ENCODE measurements at regions not wholly inside any gene's neighbourhood (a gene's known extent, or its start where the extent isn't known, plus 50 kb on each side); places are given as distances from the start of the nearest gene placed in this dataset.

DNA sequence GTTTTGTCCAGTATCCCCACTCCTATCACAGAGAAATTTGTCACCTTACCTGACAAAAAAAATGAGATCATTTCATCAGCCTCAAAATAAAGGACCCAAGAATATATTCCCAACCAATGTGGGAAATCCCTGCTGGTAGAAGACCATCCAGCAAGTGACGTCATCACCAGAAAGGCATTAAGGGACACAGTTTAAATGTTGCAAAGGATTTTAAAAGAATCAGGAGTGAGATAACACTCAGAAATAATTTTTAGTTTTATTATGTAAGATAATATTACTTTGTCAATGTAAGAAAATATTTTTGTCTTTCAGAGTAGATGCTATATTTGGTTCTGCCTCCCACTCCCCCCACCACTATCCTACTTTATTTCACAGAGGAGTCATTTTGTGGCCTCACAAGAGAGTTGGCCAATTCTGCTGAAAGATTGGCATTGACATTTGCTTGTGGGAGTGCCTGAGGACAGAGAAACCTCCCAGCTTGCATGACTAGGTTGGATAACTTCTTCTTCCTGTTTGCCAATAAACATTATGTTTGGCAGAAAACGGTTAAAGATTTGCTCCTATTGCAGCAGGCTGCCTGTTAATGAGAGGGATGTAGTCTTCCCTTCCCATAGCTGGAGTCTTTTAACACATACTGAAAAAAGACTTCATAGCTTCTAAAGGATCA lies 288.6 kb upstream of the DAB2 start:
- H3K79me2 ChIP-seq (ENCODE audit: low read length) = no peaks in the 10 kb centered on the region
- peak overlapping the region; percentile 97 for H3K27ac ChIP-seq (ENCODE audit: low read length)
- BruUV-seq (replicated peaks) = TSS peak; percentile 51
- no peaks in the 10 kb centered on the region for H3K36me3 ChIP-seq (ENCODE audit: low read depth, low read length)
- no peak for TF ChIP-seq EZH2 (IDR thresholded peaks at IDR 0.05; ENCODE audit: low read length, unreplicated experiment)
- no peak for TF ChIP-seq EZH2phosphoT487 (IDR thresholded peaks at IDR 0.05; ENCODE audit: borderline replicate concordance, low read length)
- TF ChIP-seq, protein P1, sequence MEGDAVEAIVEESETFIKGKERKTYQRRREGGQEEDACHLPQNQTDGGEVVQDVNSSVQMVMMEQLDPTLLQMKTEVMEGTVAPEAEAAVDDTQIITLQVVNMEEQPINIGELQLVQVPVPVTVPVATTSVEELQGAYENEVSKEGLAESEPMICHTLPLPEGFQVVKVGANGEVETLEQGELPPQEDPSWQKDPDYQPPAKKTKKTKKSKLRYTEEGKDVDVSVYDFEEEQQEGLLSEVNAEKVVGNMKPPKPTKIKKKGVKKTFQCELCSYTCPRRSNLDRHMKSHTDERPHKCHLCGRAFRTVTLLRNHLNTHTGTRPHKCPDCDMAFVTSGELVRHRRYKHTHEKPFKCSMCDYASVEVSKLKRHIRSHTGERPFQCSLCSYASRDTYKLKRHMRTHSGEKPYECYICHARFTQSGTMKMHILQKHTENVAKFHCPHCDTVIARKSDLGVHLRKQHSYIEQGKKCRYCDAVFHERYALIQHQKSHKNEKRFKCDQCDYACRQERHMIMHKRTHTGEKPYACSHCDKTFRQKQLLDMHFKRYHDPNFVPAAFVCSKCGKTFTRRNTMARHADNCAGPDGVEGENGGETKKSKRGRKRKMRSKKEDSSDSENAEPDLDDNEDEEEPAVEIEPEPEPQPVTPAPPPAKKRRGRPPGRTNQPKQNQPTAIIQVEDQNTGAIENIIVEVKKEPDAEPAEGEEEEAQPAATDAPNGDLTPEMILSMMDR (conservative IDR thresholded peaks at IDR 0.05; ENCODE audit: low read depth, low read length) = no peak
- H3K4me3 ChIP-seq (ENCODE audit: low read length) = peak overlapping the region; percentile 44
- CTCF ChIA-PET = interaction anchor here (0.6 to 1.1 kb wide), 5 partner anchors 22 to 114 kb away, joined by 3 to 11 read pairs (median 3); no protein-coding TSS in a partner anchor
- no peaks in the 10 kb centered on the region for H3K27me3 ChIP-seq (ENCODE audit: low read length)
- H3K9me3 ChIP-seq (ENCODE audit: low read length) = no peaks in the 10 kb centered on the region
- POLR2A ChIA-PET (ENCODE audit: unreplicated experiment) = interaction anchor here (0.7 kb wide), 1 partner anchor 561 kb away, joined by 4 read pairs; no protein-coding TSS in a partner anchor
- no peaks in the 10 kb centered on the region for H3K9me2 ChIP-seq (replicated peaks; ENCODE audit: low read length)
- no peaks in the 10 kb centered on the region for H4K20me1 ChIP-seq (ENCODE audit: low read length)
- peak overlapping the region; percentile 79 for H3K4me2 ChIP-seq (ENCODE audit: low read length)
- ATAC-seq = peak; percentile 74
- peaks cover 44% of the 10 kb centered on the region for H3K4me1 ChIP-seq (ENCODE audit: insufficient read depth, low read length)
- H3K9ac ChIP-seq (ENCODE audit: low read length) = peak overlapping the region; percentile 83
- intact Hi-C loops (cut with micrococcal nuclease) = loop anchor here (1.0 to 10.0 kb wide), 12 partner anchors 39 to 975 kb away; no protein-coding TSS in a partner anchor
- H2AFZ ChIP-seq (ENCODE audit: low read length) = peak overlapping the region; percentile 12; the same call in 1 of the 2 replicates
- DNase-seq = peak; percentile 93
- H3F3A ChIP-seq (ENCODE audit: low read length, unreplicated experiment) = peaks cover 9% of the 10 kb centered on the region

DNA sequence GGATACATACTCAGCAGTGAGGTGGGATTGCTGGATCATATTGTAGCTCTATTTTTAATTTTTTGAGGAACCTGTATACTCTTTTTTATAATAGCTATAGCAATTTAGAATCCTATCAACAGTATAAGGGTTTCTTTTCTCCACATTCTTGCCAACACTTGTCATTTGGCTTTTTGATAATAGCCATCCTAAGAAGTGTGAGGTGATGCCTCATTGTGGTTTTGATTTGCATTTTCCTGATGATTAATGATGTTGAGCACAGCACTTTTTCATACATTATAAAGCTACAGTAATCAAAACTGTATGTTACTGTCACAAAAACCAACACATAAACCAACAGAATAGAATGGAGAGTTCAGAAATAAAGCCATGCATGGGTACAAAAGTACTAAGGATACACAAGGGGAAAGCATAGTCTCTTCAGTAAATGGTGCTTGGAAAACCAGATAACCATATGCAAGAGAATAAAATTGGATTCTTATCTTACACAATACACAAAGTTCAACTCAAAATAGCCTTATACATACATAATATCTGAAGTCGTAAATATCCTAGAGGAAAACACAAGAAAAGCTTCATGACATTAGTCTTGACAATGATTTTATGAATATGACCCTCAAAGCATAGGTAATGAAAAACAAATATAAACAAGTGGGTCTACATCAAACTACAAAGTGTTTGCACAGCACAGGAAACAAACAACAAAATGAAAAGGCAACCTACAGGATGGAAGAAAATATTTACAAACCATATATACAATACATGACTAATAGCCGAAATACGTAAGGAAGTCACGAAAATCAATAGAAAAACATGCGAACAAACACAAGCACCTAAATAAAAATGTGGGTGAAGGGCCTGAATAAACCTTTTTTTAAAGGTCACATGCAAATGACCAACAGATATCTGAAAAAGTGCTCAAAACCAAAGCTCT lies 287.8 kb upstream of the DAB2 start:
- Histone ChIP-seq H4K20me1 (ENCODE audit: low read length) (no peaks in the 10 kb centered on the region), H3K9me2 (replicated peaks; ENCODE audit: low read length) (no peaks in the 10 kb centered on the region), H3K27me3 (ENCODE audit: low read length) (no peaks in the 10 kb centered on the region), H3K9ac (ENCODE audit: low read length) (peak overlapping the region; percentile 83), H3K4me2 (ENCODE audit: low read length) (peak overlapping the region; percentile 79), H3K27ac (ENCODE audit: low read length) (peak overlapping the region; percentile 97), H2AFZ (ENCODE audit: low read length) (no peak overlapping the region), H3K4me1 (ENCODE audit: insufficient read depth, low read length) (peaks cover 41% of the 10 kb centered on the region), H3K9me3 (ENCODE audit: low read length) (no peaks in the 10 kb centered on the region), H3K36me3 (ENCODE audit: low read depth, low read length) (no peaks in the 10 kb centered on the region), H3F3A (ENCODE audit: low read length, unreplicated experiment) (peaks cover 9% of the 10 kb centered on the region), H3K4me3 (ENCODE audit: low read length) (peak overlapping the region; percentile 44), H3K79me2 (ENCODE audit: low read length) (no peaks in the 10 kb centered on the region)
- peak; percentile 86 for DNase-seq
- ChIA-PET POLR2A (ENCODE audit: unreplicated experiment) (interaction anchor here (0.7 kb wide), 1 partner anchor 562 kb away, joined by 4 read pairs; no protein-coding TSS in a partner anchor), CTCF (interaction anchor here (0.6 to 1.1 kb wide), 4 partner anchors 21 to 113 kb away, joined by 3 to 11 read pairs (median 5); no protein-coding TSS in a partner anchor)
- intact Hi-C loops (cut with micrococcal nuclease) = loop anchor here (1.0 to 10.0 kb wide), 12 partner anchors 38 to 976 kb away; no protein-coding TSS in a partner anchor
- TF ChIP-seq, protein P1 (conservative IDR thresholded peaks at IDR 0.05; ENCODE audit: low read depth, low read length) = no peak
- TF ChIP-seq EZH2 (IDR thresholded peaks at IDR 0.05; ENCODE audit: low read length, unreplicated experiment) (no peak), EZH2phosphoT487 (IDR thresholded peaks at IDR 0.05; ENCODE audit: borderline replicate concordance, low read length) (no peak)
- BruUV-seq (replicated peaks) = no TSS peak
- ATAC-seq = peak; percentile 45
